HG02943 (cell line): ENCODE measurements at regions not wholly inside any gene's neighbourhood (a gene's known extent, or its start where the extent isn't known, plus 50 kb on each side); places are given as distances from the start of the nearest gene placed in this dataset.

Experiments used
- ATAC-seq: cut with Tn5 transposase; IDR thresholded peaks from one replicate; pipeline ENCODE4 v1.9.1; 2021; ENCODE audit warnings: mild to moderate bottlenecking, low read depth, moderate library complexity; ENCODE audit not compliant: unreplicated experiment

DNA sequence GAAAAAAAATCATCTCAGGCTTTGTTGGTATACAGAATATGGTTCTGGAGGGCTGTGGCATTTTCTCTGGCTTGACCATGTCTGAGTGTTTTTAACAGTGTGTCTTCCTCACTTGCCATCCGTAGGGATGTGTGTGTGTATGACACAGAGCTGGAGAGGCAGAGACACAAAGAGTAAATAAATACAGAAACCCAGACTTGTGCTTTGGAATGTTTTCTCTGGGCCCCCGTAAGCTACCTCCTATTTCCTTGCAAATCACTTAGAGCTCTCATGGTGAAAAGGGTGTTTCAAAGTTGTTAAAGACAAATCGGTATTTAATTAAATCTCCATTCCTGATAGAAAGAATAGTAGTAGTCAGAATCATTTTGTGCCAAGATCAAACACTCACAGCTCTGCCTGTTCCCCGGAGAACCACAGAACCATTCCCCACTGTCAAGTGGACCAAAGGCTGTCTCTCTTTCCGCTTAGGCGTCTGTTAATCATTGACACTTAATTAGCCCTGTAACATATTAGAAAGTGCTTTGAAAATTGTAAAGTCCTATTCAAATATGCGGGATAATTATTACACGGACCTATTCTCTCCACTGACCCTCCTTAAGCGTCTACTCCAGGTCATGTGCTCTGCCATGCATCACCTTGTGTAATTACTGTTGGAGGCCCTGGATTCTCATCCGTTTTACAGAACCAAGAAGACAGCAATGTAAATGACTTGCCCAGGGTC lies 313.6 kb upstream of the TLE3 start:
- ATAC-seq: no peak

GRCh38 chr15:70410371-70410985 lies 312.8 kb upstream of the TLE3 start:
- no peak for ATAC-seq

GRCh38 chr15:70409388-70409787 lies 311.7 kb upstream of the TLE3 start:
- no peak for ATAC-seq

DNA sequence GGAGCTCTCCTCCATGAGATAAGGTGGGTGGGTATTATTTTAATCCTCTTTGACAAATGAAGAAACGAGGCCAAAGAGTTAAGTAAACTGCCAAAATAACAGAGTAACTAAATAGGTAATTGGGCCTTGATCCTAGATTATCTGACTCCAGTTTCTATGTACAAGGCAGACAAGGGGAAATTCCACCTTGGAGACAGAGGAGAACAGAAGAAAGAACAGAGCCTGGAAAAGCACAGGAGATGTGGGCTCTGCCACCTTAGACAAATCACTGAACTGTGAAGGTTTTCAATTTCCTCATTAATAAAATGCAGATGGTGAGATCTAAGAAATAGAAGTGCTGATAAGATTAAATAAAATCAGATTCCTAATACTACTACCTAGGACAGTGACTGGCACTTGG lies 310.2 kb upstream of the TLE3 start:
- no peak for ATAC-seq

DNA sequence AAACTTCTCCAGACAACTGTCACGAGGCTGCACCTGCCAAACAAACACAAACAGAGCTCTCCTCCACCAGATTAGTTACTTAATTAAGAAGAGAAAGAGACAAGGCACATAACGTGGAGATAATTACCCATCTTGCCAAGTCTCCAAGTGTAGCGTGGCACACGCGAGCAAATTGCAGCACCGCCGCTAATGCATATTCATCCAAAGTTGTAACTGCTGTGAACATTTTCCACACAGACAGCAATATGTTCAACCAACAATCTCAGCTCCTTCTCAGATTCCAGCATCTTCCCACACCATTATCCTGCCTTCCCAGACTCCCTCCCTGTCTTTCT lies 309.6 kb upstream of the TLE3 start:
- no peak for ATAC-seq

DNA sequence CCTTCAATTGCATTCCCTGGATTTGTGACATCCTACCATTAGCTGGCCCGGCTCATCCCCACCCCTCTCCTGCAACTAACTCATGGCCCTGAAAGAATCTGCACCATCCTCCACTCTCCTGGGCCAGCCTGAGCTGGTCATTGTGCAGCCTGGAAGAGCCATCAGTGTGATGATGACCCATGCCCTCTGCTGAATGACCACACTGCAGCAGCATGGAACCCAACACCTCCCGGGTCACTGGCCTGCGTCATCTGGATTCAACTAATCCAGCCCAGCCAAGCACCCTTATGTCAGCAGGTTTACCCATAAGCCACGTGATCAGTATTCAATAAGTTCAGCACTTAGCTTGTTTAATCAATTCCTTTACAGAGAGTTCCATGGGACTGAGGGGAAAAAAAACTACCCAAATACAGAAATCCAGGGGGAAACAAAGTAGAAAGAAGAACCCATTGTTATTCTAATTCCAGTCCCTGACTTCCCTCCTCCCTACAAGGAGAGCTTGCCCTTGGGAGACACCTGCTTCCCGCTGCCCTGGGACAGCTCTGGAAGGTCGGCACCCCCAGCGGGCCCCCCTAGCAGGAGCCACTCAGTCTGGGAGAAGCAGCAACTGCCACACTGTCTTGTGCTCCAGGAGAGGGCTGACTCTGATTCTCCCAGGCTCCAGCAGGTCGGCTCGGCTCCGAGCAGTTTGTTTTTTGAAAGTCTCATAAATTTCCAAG lies 309.1 kb upstream of the TLE3 start:
- ATAC-seq: no peak

GRCh38 chr15:70401709-70402108 lies 304.0 kb upstream of the TLE3 start:
- ATAC-seq: no peak

- ATAC-seq: no peak
Measured at GRCh38 chr15:70400766-70401541, 303.2 kb upstream of the TLE3 start.

DNA sequence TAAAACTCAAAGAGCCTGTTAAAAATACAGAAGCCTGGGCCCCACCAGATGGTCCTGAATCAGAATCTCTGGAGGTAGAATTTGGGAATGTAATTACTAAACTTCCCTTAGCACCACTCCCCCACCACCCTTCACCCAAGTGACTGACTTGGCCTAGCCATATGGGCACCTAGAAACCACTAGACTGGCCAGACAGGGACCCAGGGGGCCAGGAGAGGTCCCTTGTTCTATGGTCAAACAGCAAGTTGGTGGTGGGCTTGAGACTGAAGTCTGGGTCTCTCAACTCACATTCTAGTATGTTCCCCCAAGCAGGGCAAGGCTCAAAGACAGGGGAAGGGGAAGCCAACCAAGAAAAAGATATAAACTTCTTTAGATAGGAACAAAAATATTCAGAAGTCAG lies 301.5 kb upstream of the TLE3 start:
- ATAC-seq: no peak

DNA sequence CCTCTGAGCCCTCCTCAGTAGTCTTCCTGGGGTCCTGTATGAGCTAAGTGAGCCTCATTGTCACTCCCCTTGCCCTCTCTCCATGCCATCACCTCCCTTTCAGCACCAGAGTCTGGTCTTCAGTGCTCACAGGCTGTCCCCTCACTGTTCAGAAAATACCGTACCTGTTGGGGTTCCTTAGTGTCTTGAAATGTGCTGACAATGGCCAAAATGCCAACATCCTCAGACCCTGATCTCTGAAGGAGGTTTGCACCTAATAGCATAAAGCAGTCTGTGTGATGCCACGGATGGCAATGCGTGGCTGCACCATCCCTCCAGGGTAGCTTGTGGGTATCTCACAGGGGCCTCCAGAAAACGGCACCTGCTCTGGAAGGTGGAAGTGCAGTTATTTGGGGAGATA lies 301.0 kb upstream of the TLE3 start:
- no peak for ATAC-seq

GRCh38 chr15:70396807-70397206 lies 299.1 kb upstream of the TLE3 start:
- no peak for ATAC-seq

DNA sequence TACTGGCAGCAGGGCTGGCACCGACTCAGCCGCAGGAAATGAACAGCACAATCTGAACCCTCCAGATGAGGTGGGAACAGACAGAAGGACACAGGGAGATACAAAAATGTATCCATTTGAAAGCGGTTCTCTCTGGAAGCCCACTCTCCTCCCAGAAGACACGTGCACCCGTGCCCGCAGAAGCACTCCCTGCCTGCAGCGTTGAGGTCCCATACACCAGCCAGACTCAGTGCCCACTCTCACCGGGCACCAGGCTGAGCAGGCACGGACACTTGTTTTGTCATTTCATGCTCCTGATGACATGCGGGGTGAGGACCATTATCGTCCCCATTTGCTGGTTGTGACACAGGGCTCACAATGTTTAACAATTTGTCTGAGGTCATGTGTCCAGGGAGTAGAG lies 297.4 kb upstream of the TLE3 start:
- no peak for ATAC-seq

GRCh38 chr15:70390723-70391122 lies 293.0 kb upstream of the TLE3 start:
- ATAC-seq: no peak

DNA sequence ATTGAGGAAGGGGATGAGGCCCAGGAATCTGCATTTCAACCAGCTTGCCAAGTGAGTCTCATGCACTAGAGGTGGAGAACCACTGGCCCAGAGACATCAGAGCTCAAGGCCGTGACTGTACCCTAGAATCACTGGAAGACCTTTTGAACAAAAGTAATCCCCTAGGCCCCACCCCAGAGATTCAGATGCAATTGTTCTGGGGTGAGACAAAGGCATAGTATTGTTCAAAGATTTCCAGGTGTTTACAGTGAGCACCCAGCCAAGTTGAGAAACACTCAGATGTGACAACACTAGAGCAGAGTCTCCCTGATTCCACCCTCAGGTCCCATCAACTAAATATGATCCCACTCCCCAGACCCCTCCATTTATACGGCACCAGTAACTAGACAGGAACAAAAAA lies 290.3 kb upstream of the TLE3 start:
- ATAC-seq: no peak

DNA sequence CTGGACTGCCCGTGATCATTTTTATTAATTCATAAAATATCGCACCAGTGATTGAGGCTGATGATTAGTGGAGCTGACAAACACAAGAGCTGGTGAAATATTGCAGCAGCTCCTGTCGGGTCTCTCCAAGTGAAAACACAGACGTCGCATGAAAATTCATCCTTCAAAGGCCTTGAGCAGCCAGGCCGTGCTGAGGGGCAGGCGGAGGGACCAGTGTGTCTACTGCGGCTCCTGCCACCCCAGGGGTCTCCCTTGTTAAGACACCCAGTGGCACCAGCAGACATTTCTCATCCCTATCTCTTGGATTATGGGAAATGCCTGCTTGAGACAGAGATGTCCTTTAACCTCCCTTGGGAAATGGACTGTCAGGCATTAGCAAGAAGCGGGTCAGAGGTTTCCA lies 289.4 kb upstream of the TLE3 start:
- no peak for ATAC-seq

DNA sequence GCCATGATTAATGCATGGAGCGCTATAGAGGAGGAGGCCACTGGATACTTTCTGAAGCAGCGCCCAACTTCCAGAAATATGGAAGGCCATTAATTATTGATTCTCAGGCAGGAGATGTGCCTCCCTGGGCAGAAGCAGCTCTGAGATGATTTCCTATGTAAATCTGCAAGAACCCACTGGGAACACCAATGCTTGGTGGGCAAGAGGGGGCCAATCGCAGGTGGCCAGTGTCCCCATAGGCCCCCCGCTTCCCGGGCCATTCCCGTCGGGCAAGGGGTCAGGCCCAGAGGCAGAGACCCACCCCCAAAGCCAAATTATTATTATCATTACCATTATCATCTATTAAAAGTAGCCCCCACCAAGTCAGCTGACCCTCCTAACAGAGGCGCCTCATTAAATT lies 288.0 kb upstream of the TLE3 start:
- ATAC-seq: no peak

GRCh38 chr15:70385052-70385451 lies 287.3 kb upstream of the TLE3 start:
- no peak for ATAC-seq

DNA sequence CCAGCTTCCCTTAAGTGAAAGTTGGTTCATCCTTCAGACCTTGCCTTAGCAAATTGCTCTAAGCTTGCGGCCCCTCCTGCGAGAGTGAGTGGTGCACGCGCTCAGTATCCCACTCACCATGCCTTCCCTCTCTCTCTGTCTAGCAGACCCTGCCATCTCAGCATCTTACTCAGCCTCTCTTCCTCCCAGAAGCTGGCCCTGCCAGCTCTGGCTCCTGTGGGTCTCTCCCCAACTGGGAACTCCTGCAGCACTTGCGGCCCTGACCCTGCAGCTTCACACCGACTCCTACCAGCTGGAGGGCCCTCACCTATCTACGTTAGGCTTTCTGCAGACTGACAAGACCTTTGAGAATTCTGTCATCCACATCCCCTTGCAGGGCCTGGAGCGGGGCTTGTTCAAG lies 286.1 kb upstream of the TLE3 start:
- ATAC-seq: no peak

- no peak for ATAC-seq
Measured at GRCh38 chr15:70382762-70383458, 285.2 kb upstream of the TLE3 start.

DNA sequence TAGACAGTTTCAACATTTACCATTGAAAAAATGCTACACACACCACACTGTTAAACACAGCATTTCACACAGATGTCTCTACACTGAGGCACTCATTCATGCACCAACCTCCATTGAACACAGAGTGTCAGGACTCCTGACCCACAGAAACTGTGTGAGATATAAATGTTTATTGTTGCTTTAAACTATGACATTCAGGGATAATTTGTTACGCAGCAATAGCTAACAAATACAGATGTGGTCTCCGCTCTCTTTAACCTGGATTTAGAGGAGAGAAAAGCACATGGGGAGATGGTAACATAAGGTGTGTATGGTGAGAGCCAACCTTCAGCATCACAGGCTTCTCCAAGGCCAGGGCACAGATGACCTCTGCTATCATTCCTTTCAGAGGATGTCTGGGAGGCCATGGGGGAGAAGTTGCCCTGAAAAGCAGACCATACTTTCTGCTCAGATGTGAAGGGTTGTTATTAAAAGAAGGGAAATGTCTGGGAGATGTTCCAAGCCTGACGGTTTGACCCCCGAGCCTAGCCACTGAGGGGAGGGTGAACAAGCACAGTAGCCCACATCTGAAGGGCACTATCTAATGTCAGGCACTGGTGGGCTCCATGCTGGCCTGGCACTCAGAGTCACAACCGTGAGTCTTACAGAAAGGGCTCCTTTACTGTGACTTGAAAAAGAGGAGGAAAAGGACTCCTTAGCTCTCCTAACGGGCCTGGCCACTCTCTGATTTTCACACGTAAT lies 284.5 kb upstream of the TLE3 start:
- no peak for ATAC-seq
